ENCODE measurements at regions not wholly inside any gene's neighbourhood (a gene's known extent, or its start where the extent isn't known, plus 50 kb on each side); places are given as distances from the start of the nearest gene placed in this dataset.
"Not testable (repeated sequence)": the region's sequence is repeated elsewhere in the genome, so short reads cannot be mapped to it uniquely, and the experiment has no call there.

- DNase-seq: no peak
Observed at GRCh38 chr11:116403794-116404461, 368.9 kb downstream of the BUD13 start.

- DNase-seq: no peak
Observed at GRCh38 chr11:116400081-116400480, 372.7 kb downstream of the BUD13 start.

GRCh38 chr11:116397602-116398084 lies 375.1 kb downstream of the BUD13 start:
- DNase-seq: no peak

- DNase-seq: no peak
Observed at GRCh38 chr11:116396331-116396730, 376.5 kb downstream of the BUD13 start.

- DNase-seq: no peak
Observed at GRCh38 chr11:116394022-116394421, 378.8 kb downstream of the BUD13 start.

- no peak for DNase-seq
Observed at GRCh38 chr11:116390963-116391362, 381.8 kb downstream of the BUD13 start.

- DNase-seq: no peak
Observed at GRCh38 chr11:116388146-116388545, 384.6 kb downstream of the BUD13 start.

GRCh38 chr11:116387641-116388040 lies 385.1 kb downstream of the BUD13 start:
- DNase-seq: no peak

- no peak for DNase-seq
Observed at GRCh38 chr11:116386118-116386699, 386.6 kb downstream of the BUD13 start.

- no peak for DNase-seq
Observed at GRCh38 chr11:116384876-116385275, 387.9 kb downstream of the BUD13 start.

GRCh38 chr11:116384407-116384806 lies 388.4 kb downstream of the BUD13 start:
- DNase-seq: no peak

GRCh38 chr11:116379185-116379828 lies 393.5 kb downstream of the BUD13 start:
- no peak for DNase-seq

- no peak for DNase-seq
Observed at GRCh38 chr11:116376547-116376946, 396.2 kb downstream of the BUD13 start.

- no peak for DNase-seq
Observed at GRCh38 chr11:116376054-116376453, 396.7 kb downstream of the BUD13 start.

- DNase-seq: no peak
Observed at GRCh38 chr11:116375221-116375620, 397.6 kb downstream of the BUD13 start.

GRCh38 chr11:116374085-116374484 lies 398.7 kb downstream of the BUD13 start:
- no peak for DNase-seq

- DNase-seq: no peak
Observed at GRCh38 chr11:116373104-116373944, 399.5 kb downstream of the BUD13 start.

GRCh38 chr11:116371146-116371545 lies 401.6 kb downstream of the BUD13 start:
- DNase-seq: no peak

- no peak for DNase-seq
Observed at GRCh38 chr11:116368784-116369183, 404.0 kb downstream of the BUD13 start.

GRCh38 chr11:116366980-116367645 lies 405.7 kb downstream of the BUD13 start:
- no peak for DNase-seq

GRCh38 chr11:116366451-116366850 lies 406.3 kb downstream of the BUD13 start:
- no peak for DNase-seq

GRCh38 chr11:116364925-116365324 lies 407.9 kb downstream of the BUD13 start:
- DNase-seq: not testable (repeated sequence)

GRCh38 chr11:116364348-116364747 lies 408.4 kb downstream of the BUD13 start:
- no peak for DNase-seq

Data from EL (cell line).